ENCODE measurements at regions not wholly inside any gene's neighbourhood (a gene's known extent, or its start where the extent isn't known, plus 50 kb on each side); places are given as distances from the start of the nearest gene placed in this dataset.

- TF ChIP-seq, protein P1, sequence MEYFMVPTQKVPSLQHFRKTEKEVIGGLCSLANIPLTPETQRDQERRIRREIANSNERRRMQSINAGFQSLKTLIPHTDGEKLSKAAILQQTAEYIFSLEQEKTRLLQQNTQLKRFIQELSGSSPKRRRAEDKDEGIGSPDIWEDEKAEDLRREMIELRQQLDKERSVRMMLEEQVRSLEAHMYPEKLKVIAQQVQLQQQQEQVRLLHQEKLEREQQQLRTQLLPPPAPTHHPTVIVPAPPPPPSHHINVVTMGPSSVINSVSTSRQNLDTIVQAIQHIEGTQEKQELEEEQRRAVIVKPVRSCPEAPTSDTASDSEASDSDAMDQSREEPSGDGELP (CRISPR knock-in tag; IDR thresholded peaks at IDR 0.05; ENCODE audit: borderline replicate concordance), result no peak
- TF ChIP-seq, protein P2, sequence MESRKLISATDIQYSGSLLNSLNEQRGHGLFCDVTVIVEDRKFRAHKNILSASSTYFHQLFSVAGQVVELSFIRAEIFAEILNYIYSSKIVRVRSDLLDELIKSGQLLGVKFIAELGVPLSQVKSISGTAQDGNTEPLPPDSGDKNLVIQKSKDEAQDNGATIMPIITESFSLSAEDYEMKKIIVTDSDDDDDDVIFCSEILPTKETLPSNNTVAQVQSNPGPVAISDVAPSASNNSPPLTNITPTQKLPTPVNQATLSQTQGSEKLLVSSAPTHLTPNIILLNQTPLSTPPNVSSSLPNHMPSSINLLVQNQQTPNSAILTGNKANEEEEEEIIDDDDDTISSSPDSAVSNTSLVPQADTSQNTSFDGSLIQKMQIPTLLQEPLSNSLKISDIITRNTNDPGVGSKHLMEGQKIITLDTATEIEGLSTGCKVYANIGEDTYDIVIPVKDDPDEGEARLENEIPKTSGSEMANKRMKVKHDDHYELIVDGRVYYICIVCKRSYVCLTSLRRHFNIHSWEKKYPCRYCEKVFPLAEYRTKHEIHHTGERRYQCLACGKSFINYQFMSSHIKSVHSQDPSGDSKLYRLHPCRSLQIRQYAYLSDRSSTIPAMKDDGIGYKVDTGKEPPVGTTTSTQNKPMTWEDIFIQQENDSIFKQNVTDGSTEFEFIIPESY (CRISPR knock-in tag; IDR thresholded peaks at IDR 0.05), result no peak
- TF ChIP-seq XRCC3 (IDR thresholded peaks at IDR 0.05) (no peak), CREM (IDR thresholded peaks at IDR 0.05; ENCODE audit: low read depth) (no peak), MED1 (CRISPR knock-in tag; IDR thresholded peaks at IDR 0.05; ENCODE audit: borderline replicate concordance) (no peak), KAT2B (IDR thresholded peaks at IDR 0.05; ENCODE audit: low read depth, low read length) (no peak), TGIF2 (CRISPR knock-in tag; IDR thresholded peaks at IDR 0.05) (no peak), ARID2 (IDR thresholded peaks at IDR 0.05) (no peak)
These were observed 71.4 kb upstream of the P3H2 start (continued) for GRCh38 chr3:190192087-190192486.

DNA sequence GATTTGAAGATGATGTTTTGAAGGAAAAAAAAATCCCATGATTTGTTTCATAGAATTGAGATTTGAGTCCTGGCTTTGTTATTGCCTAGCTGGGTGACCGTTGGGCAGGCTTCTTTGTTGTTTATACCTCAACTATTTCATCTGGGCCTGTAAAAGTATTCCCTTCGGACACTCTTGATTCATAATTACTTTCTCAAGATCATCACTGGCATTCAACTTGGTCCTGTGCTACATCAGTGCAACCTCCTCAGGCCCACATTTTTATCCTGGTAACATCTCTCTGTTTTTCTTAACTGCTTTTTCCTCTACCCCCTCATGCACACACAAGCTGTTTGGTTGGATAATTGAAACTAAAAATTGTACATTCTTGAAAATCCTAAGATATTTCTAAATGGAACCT is 67.5 kb upstream of the P3H2 start:
- ChIA-PET CTCF (ENCODE audit: low intra/inter-chr PET ratio) (no interaction called here), POLR2A (no interaction called here)
- no peak overlapping the region for H3K4me3 ChIP-seq
- BruUV-seq (replicated peaks), result no TSS peak
- H3K27ac ChIP-seq (ENCODE audit: extremely low read depth, low read depth, low read length), result no peak overlapping the region
- no peaks in the 10 kb centered on the region for H3K9me1 ChIP-seq (ENCODE audit: control insufficient read depth, insufficient read depth, low read length)
- H2AFZ ChIP-seq (ENCODE audit: low read depth, low read length), result no peak overlapping the region
- DNase-seq (ENCODE audit: extremely low read depth in 1 of 4, low spot score in 3 of 4) (no peak), FAIRE-seq (no peak), ATAC-seq (no peak)
- H3K36me3 ChIP-seq (ENCODE audit: control insufficient read depth, insufficient read depth, low read length), result no peaks in the 10 kb centered on the region
- H3K27me3 ChIP-seq (ENCODE audit: control insufficient read depth in 2 of 2, insufficient read depth in 2 of 2, low read length in 2 of 2), result no peaks in the 10 kb centered on the region
- intact Hi-C loops (cut with micrococcal nuclease), result no loop called here
- H3K4me2 ChIP-seq (ENCODE audit: insufficient read depth, low read length), result no peak overlapping the region
- H3K79me2 ChIP-seq (ENCODE audit: control insufficient read depth, insufficient read depth, low read length), result no peaks in the 10 kb centered on the region
- H3K9ac ChIP-seq (ENCODE audit: insufficient read depth in 1 of 2, low read depth in 2 of 2, low read length in 2 of 2), result no peak overlapping the region
- no peaks in the 10 kb centered on the region for H4K20me1 ChIP-seq (replicated peaks; ENCODE audit: control insufficient read depth, insufficient read depth, low read length)
- in situ Hi-C loops (cut with MboI), result no loop called here
- 4% methylated on average over 2 of the region's 2 CpGs for WGBS (ENCODE audit: insufficient coverage, low coverage, missing lambda C conversion rate)
- no peaks in the 10 kb centered on the region for H3K9me3 ChIP-seq (replicated peaks; ENCODE audit: control insufficient read depth, insufficient read depth, low read depth, low read length)
- H3K4me1 ChIP-seq (replicated peaks in 1 of 2; ENCODE audit: control insufficient read depth in 2 of 2, insufficient read depth in 2 of 2, low read length in 2 of 2), result no peaks in the 10 kb centered on the region
- TF ChIP-seq PTRF (tag; IDR thresholded peaks at IDR 0.05), result no peak
- no peak for TF ChIP-seq KAT7 (CRISPR knock-in tag; IDR thresholded peaks at IDR 0.05; ENCODE audit: borderline replicate concordance)
- TF ChIP-seq ZNF133 (CRISPR knock-in tag; IDR thresholded peaks at IDR 0.05), result no peak
- no peak for TF ChIP-seq CBX2 (IDR thresholded peaks at IDR 0.05; ENCODE audit: insufficient read depth, low read length, poor library complexity, severe bottlenecking)
- TF ChIP-seq ELK1 (CRISPR knock-in tag; IDR thresholded peaks at IDR 0.05), result no peak
- TF ChIP-seq ZNF23 (CRISPR knock-in tag; IDR thresholded peaks at IDR 0.05), result no peak
- no peak for TF ChIP-seq HDAC3 (IDR thresholded peaks at IDR 0.05; ENCODE audit: borderline replicate concordance, partially characterized antibody)
- TF ChIP-seq ZKSCAN1 (IDR thresholded peaks at IDR 0.05; ENCODE audit: low read depth, low read length), result no peak
- no peak for TF ChIP-seq TAL1 (IDR thresholded peaks at IDR 0.05)
- no peak for TF ChIP-seq SMAD1 (IDR thresholded peaks at IDR 0.05; ENCODE audit: low read depth, low read length, partially characterized antibody)
- no peak for TF ChIP-seq IRF9 (tag; IDR thresholded peaks at IDR 0.05)

Measured in K562 (cell line).